ENCODE measurements at regions not wholly inside any gene's neighbourhood (a gene's known extent, or its start where the extent isn't known, plus 50 kb on each side); places are given as distances from the start of the nearest gene placed in this dataset.

DNA sequence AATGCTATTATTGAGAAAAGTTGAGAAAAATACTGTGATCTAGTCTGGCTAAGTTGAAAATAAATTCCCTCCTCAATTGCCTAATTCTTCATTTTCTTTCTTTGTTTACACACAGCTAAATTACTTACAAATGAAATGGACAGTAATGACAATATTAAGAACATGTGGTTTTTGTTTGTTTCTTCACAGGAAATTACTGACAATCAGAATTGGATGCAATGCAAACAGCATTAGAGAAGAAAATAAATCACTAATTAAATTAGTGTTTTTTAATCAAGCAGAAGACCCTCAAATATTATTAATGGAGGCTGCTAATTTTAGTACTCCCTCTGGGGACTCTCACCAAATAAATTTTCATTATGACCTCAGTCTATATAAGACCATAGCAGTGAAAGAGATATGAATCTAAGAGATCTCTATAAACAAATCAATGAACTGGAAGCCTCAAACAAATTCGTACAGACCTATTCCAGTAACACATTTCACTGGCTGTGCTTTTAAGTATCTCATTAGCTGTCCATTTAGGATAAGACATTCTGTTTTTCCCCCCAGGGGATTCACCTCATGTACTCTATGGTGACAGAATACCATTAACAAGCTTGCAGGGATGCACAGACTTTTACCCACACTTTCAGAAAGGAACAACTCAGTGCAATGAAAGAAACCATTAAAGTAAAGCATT is 202.0 kb upstream of the DGKB start:
- DNase-seq = peak in 1 of 4 donors; percentile 12
- WGBS, 2 donors = 21 to 30% methylated on average over 1 of the region's 1 CpG
- Histone ChIP-seq H3K27me3 (no peaks in the 10 kb centered on the region), H3K36me3 (replicated peaks in 1 of 2; ENCODE audit: insufficient read depth in 1 of 2, low read depth in 2 of 2) (no peaks in the 10 kb centered on the region), H3K27ac (no peak overlapping the region), H3K4me3 (no peak overlapping the region), H3K4me1 (no peaks in the 10 kb centered on the region), H3K9me3 (no peaks in the 10 kb centered on the region)
- TF ChIP-seq, protein P1, sequence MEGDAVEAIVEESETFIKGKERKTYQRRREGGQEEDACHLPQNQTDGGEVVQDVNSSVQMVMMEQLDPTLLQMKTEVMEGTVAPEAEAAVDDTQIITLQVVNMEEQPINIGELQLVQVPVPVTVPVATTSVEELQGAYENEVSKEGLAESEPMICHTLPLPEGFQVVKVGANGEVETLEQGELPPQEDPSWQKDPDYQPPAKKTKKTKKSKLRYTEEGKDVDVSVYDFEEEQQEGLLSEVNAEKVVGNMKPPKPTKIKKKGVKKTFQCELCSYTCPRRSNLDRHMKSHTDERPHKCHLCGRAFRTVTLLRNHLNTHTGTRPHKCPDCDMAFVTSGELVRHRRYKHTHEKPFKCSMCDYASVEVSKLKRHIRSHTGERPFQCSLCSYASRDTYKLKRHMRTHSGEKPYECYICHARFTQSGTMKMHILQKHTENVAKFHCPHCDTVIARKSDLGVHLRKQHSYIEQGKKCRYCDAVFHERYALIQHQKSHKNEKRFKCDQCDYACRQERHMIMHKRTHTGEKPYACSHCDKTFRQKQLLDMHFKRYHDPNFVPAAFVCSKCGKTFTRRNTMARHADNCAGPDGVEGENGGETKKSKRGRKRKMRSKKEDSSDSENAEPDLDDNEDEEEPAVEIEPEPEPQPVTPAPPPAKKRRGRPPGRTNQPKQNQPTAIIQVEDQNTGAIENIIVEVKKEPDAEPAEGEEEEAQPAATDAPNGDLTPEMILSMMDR (IDR thresholded peaks at IDR 0.05) = no peak
- no peak for TF ChIP-seq POLR2A (IDR thresholded peaks at IDR 0.05)
- intact Hi-C loops (cut with DNase I) = no loop called here
- peak; percentile 33 for ATAC-seq

DNA sequence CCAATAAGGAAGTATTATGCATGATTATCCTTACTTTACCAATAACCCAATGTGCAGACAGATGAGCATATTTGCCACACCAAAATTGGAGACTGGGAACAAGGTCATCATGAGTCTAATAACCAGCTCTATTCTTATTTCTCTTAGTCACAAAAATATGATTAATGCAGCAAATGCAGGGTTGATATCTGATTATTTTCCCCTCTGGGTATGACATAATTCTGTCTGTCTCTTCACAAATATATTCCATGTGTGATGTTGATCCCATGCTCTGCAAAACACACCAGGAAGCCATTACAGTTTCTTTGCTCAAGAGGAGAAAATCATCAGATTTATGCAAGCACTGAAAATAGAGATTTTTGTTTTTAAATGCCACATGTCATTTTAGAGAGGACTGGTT is 196.5 kb upstream of the DGKB start:
- DNase-seq = no peak
- Histone ChIP-seq H3K4me3 (no peak overlapping the region), H3K9me3 (no peaks in the 10 kb centered on the region), H3K27ac (no peak overlapping the region), H3K4me1 (no peaks in the 10 kb centered on the region), H3K36me3 (replicated peaks in 1 of 2; ENCODE audit: insufficient read depth in 1 of 2, low read depth in 2 of 2) (no peaks in the 10 kb centered on the region), H3K27me3 (no peaks in the 10 kb centered on the region)
- ATAC-seq = no peak
- intact Hi-C loops (cut with DNase I) = no loop called here
- TF ChIP-seq, protein P1 (IDR thresholded peaks at IDR 0.05) = no peak
- no peak for TF ChIP-seq POLR2A (IDR thresholded peaks at IDR 0.05)

DNA sequence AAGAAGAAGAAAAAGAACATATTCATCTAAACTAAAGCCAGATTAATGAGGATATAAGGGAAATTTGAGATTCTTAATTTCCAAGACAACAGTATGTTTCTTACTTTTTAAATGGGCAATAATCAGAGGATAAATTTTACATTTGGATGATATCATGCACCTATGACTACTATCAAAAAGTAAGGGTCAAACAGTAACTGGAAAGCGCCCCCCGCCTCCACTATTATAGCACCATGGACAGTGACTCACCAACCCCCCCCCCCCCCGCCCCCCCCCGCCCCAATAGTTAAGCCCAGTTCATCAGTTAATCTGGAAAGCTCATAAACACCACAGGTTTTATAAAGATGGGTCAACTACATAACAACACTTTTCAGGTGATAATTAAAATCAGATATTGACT is 194.3 kb upstream of the DGKB start:
- Histone ChIP-seq H3K4me1 (no peaks in the 10 kb centered on the region), H3K36me3 (replicated peaks in 1 of 2; ENCODE audit: insufficient read depth in 1 of 2, low read depth in 2 of 2) (no peaks in the 10 kb centered on the region), H3K4me3 (no peak overlapping the region), H3K27me3 (no peaks in the 10 kb centered on the region), H3K9me3 (no peaks in the 10 kb centered on the region), H3K27ac (no peak overlapping the region)
- no peak for ATAC-seq
- TF ChIP-seq, protein P1 (IDR thresholded peaks at IDR 0.05) = no peak
- no peak for TF ChIP-seq POLR2A (IDR thresholded peaks at IDR 0.05)
- 34 to 56% methylated on average over 4 of the region's 4 CpGs for WGBS, 2 donors
- intact Hi-C loops (cut with DNase I) = no loop called here
- no peak for DNase-seq

DNA sequence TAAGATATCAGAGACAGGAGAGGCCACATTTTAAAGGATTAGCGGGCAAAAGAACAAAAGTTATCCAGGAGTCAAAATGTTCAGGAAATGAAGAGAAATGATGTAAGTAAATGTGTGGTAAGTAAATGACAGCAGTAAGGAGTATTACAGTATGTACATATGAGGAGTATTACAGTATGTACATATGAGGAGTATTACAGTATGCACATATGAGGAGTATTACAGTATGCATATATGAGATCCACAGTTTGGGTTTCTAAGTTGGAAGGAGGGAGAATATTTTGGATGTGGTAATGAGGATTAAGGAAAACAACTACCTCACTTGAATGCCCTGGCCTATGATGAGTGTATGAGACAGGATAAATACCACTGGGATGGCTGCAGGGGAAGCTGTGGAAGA is 192.4 kb upstream of the DGKB start:
- H3K4me1 ChIP-seq = no peaks in the 10 kb centered on the region
- no peaks in the 10 kb centered on the region for H3K9me3 ChIP-seq
- no peak for DNase-seq
- no peak for ATAC-seq
- TF ChIP-seq POLR2A (IDR thresholded peaks at IDR 0.05) = no peak
- TF ChIP-seq, protein P1 (IDR thresholded peaks at IDR 0.05) = no peak
- H3K27me3 ChIP-seq = no peaks in the 10 kb centered on the region
- no peaks in the 10 kb centered on the region for H3K36me3 ChIP-seq (replicated peaks in 1 of 2; ENCODE audit: insufficient read depth in 1 of 2, low read depth in 2 of 2)
- H3K4me3 ChIP-seq = no peak overlapping the region
- 81 to 90% methylated on average over 1 of the region's 1 CpG for WGBS, 2 donors
- intact Hi-C loops (cut with DNase I) = no loop called here
- H3K27ac ChIP-seq = no peak overlapping the region

DNA sequence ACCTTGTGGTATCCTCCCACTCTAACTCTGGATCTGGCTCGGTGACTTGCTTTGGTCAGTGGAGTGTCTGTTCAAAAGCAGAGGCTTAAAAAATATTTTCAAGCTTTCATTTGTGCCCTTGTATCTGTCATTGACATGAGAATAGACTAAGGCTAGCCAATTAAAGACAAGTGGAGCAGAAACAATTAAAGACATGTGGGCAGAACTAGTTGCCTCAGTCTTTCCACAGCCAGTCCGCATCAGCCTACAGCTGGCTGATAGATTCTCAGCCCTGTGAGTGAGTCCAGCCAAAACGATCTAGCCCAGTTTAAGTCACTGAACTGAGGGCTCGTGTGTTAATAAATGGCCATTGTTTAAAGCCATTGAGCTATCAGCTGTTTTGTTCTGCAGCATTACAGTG is 185.2 kb upstream of the DGKB start:
- ATAC-seq (no peak), DNase-seq (no peak)
- intact Hi-C loops (cut with DNase I) = no loop called here

More for the DNA sequence above, 185.2 kb upstream of the DGKB start:
- Histone ChIP-seq H3K4me1 (no peaks in the 10 kb centered on the region), H3K27me3 (no peaks in the 10 kb centered on the region), H3K36me3 (replicated peaks in 1 of 2; ENCODE audit: insufficient read depth in 1 of 2, low read depth in 2 of 2) (no peaks in the 10 kb centered on the region), H3K4me3 (no peak overlapping the region), H3K9me3 (no peaks in the 10 kb centered on the region), H3K27ac (no peak overlapping the region)
- whole genome bisulfite sequencing, 2 donors = 41 to 66% methylated on average over 4 of the region's 4 CpGs
- TF ChIP-seq, protein P1 (IDR thresholded peaks at IDR 0.05) = no peak
- TF ChIP-seq POLR2A (IDR thresholded peaks at IDR 0.05) = no peak
